ENCODE measurements at regions not wholly inside any gene's neighbourhood (a gene's known extent, or its start where the extent isn't known, plus 50 kb on each side); places are given as distances from the start of the nearest gene placed in this dataset.

GRCh38 chr13:83568019-83568418 is 314.3 kb downstream of the SLITRK1 start:
- TF ChIP-seq CTCF (IDR thresholded peaks at IDR 0.05; ENCODE audit: insufficient read depth, low read length) (no peak), POLR2AphosphoS5 (IDR thresholded peaks at IDR 0.05; ENCODE audit: low read depth) (no peak), REST (IDR thresholded peaks at IDR 0.05; ENCODE audit: insufficient replicate concordance, low read depth) (no peak), SPI1 (IDR thresholded peaks at IDR 0.05; ENCODE audit: borderline replicate concordance, low read depth) (no peak)

All from HL-60 (cell line).